Retinal pigment epithelial cell (primary cell): ENCODE measurements at regions not wholly inside any gene's neighbourhood (a gene's known extent, or its start where the extent isn't known, plus 50 kb on each side); places are given as distances from the start of the nearest gene placed in this dataset.
"Not testable (repeated sequence)": the region's sequence is repeated elsewhere in the genome, so short reads cannot be mapped to it uniquely, and the experiment has no call there.

Source experiments
- DNase-seq: peaks from one replicate; pipeline ENCODE4 v3.0.0-alpha.2; 2010; ENCODE audit warnings: low read depth
- H3K4me3 ChIP-seq: 2 replicates; pipeline ENCODE4 v1.5.1; 2011; ENCODE audit warnings: mild to moderate bottlenecking, low read length, control low read depth, moderate library complexity
- CTCF ChIP-seq: conservative IDR thresholded peaks from 2 replicates; pipeline ENCODE4 v1.5.1; 2011; ENCODE audit warnings: low read depth, low read length, control low read depth, inconsistent platforms

- DNase-seq, result no peak
- no peak for TF ChIP-seq CTCF
- H3K4me3 ChIP-seq, result no peak overlapping the region
Measured at GRCh38 chr18:40157120-40157519, 1797.9 kb upstream of the PIK3C3 start.

DNA sequence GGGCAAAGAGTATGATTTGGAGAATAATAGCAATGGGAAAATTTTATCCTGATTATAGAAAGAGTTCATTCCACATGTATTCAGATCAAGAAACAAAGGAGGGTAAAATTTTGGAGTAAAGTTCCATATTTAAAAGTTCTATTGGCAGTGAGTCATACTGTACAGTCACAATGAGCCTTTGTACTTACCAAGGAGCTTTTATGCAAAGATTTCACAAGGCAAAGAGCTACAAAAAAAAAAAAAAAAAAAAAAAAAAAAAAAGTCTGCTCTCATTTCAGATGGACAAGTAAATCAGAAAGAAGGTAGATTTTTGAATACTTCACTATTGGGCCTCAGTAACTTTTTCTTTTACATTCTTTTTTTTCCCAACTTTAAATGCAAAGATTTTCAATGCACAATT, 1802.2 kb upstream of the PIK3C3 start:
- DNase-seq, result peak; percentile 10
- no peak overlapping the region for H3K4me3 ChIP-seq
- no peak for TF ChIP-seq CTCF

DNA sequence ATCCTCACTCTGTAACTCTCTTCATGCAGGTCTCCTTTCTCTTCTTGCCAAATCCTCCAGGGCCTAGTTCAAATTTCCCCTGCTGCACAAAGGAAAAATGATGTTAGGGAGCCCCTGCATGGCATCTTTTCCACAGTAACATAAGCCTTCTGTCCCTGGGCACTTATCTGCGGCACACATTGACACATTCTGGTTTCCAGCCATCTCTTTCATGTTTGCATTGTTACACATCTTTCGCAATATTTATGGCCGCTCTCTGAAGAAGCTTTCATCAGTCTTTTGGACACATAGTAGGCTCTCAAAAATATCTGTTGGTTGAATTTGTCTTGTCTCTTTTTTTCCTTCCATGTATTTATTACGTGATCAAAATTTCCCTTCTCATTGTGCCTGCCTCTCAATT, 1806.1 kb upstream of the PIK3C3 start:
- no peak for DNase-seq
- no peak overlapping the region for H3K4me3 ChIP-seq
- TF ChIP-seq CTCF, result no peak

DNA sequence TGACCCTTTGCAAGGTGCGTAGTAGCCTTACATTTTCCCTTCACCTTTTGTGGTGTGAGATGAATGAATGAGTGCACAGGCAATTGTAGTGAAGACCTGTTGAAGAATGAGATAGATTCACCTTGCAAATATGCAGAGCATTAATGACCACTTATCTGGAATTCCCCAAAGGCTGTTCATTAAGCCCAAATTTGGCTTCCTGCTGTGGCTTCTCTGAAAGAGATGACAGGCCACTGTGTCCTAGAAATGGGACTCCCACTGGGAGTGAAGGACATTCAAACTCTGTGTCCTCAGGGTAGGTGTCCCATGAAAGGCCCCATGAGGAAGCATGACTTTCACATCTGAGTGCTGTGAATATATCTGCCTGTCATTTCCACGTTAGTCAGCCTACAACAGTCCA, 1821.8 kb upstream of the PIK3C3 start:
- no peak overlapping the region for H3K4me3 ChIP-seq
- no peak for TF ChIP-seq CTCF
- no peak for DNase-seq

DNA sequence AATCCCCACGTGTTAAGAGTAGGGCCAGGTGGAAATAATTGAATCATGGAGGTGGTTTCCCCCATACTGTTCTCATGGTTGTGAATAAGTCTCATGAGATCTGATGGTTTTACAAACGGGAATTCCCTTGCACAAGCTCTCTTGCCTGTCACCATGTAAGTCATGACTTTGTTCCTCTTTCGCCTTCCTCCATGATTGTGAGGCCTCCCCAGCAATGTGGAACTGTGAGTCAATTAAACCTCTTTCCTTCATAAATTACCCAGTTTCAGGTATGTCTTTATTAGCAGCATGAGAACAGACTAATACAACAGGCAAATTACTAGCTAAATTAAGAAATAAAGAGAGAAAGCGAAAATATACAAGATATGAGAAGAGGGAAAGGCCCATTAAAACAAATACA, 1822.6 kb upstream of the PIK3C3 start:
- not testable (repeated sequence) for DNase-seq, H3K4me3 ChIP-seq

DNA sequence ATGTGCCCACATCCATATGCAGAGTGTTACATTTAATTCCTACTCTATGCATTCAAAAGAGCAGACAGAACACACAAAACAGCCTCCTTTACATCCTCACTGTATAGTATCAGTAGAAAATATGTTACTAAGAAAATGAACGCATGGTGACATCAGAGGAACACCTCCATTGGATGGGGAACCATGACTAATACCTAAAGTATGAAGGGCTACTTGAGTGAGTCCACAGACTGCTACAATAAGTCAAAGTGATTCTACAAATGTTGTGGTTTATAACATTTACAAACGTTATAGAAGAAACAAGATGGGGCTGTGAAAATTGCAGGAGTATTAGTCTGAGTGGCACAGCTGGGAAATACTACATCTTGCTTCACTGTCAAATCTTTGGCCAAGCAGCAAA, 1830.9 kb upstream of the PIK3C3 start:
- peak; percentile 12 for DNase-seq
- no peak for TF ChIP-seq CTCF
- no peak overlapping the region for H3K4me3 ChIP-seq

- no peak for TF ChIP-seq CTCF
- H3K4me3 ChIP-seq, result no peak overlapping the region
- DNase-seq, result no peak
Measured at GRCh38 chr18:40120796-40121391, 1834.1 kb upstream of the PIK3C3 start.

DNA sequence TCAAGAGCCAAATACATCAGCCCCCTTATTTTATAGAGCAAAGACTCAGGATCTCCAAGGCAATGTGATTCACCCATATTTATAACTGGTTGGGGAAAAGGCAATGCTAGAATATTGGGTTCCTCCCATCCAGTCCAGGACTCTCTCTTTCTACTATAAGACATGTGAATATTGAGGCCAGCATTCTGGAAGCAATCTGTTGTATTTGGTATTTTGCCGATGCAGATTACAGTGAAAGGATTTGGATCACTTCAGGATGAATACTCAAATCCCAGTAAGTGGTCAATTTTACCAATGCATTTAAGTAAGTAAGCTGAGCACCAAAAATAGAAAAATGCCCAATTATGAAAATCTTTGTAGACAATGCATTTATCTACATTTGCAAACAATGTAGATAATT, 1834.7 kb upstream of the PIK3C3 start:
- no peak overlapping the region for H3K4me3 ChIP-seq
- no peak for DNase-seq
- TF ChIP-seq CTCF, result no peak

DNA sequence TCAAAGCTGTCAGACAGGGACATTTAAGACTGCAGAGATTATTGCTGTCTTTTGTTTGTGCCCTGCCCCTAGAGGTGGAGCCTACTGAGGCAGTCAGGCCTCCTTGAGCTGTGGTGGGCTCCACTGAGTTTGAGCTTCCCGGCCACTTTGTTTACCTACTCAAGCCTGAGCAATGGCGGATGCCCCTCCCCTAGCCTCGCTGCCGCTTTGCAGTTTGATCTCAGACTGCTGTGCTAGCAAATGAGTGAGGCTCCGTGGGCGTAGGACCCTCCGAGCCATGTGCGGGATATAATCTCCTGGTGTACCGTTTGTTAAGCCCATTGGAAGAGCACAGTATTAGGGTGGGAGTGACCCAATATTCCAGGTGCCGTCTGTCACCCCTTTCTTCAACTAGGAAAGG, 1835.5 kb upstream of the PIK3C3 start:
- not testable (repeated sequence) for DNase-seq, H3K4me3 ChIP-seq
